Umbilical cord (tissue), 1 donor: ENCODE measurements at regions not wholly inside any gene's neighbourhood (a gene's known extent, or its start where the extent isn't known, plus 50 kb on each side); places are given as distances from the start of the nearest gene placed in this dataset.
"Not testable (repeated sequence)": the region's sequence is repeated elsewhere in the genome, so short reads cannot be mapped to it uniquely, and the experiment has no call there.

Source experiments
- DNase-seq: peaks from one replicate; pipeline ENCODE4 v3.0.0-alpha.2; 2015; ENCODE audit warnings: low spot score

- DNase-seq = peak; percentile 66
Measured at GRCh38 chr4:110364911-110365520, 110.9 kb upstream of the ENPEP start.

- peak; percentile 24 for DNase-seq
Measured at GRCh38 chr4:110361921-110362320, 114.0 kb upstream of the ENPEP start.

DNA sequence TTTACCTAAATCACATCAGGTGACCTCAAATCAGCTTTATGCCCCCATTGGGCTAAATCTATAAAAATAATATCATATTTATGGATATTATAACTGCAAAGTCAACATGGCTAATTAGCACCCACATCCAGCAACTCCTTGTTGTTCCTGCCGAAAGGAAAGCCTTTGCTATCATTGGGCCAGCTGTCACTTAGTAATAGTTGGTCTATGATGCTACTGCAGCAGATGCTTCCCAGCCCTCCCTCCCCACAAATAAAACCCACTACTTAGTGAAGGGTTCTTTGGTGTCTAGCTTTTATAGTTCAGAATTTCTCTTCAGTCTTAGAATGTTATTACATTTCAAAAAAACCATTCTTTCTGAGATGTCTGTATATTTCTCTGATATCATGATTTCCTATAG, 116.9 kb upstream of the ENPEP start:
- no peak for DNase-seq

- no peak for DNase-seq
Measured at GRCh38 chr4:110357521-110357920, 118.4 kb upstream of the ENPEP start.

GRCh38 chr4:110354460-110354859, 121.5 kb upstream of the ENPEP start:
- DNase-seq = no peak

DNA sequence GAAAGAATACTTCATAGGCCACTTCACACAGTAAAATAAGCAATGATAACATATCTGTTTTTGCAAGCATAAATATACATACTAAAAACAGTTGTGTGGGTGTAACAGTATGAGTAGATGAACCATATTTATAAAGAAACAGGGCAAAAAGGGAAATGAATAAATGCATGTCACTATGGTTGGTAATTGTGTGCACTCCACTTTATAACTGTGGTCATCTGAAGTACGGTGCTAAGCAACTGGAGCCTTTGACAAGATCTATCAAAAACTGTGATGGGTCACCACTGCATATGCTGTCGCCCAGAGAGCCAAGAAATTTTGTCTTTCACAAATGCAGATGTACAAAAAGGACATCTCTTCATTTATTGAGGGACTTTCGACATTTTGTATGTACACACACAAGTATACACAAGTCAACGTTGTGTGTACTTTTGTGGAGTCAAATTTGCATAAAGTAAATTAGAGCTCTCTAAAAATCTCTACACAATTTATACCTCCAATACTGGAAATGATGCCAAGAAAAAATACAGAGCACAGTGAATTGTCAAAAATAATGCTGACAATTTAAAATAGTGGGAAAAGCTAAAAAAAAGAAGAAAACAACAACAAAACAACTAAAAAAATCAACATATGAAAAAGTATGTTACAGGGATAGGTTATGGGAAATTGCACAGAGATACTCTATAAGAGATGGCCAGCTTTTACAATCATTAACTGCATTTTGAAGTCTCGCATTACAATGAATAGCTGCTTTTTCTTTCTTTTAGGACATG, 123.1 kb upstream of the ENPEP start:
- DNase-seq = no peak

- DNase-seq = no peak
Measured at GRCh38 chr4:110348711-110349383, 127.1 kb upstream of the ENPEP start.

- no peak for DNase-seq
Measured at GRCh38 chr4:110347805-110348204, 128.2 kb upstream of the ENPEP start.

DNA sequence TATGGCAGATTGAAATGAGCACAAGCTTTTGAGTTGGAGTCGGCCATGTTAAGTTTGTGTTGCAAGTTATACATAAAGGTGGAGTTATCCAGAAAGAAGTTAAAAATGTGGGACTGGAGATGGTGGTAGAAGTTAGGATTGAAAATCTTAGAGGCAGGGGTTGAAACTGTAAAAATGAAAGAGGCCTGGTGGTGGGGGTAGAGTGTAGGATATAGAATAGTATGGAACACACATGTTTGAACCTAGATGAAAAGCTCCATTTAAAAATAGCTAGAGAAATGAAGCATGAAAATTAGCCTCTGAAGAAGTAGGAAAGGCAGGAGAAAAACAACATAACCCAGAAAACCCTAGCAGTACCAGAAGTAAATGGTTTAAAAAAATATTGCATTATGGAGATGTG, 131.8 kb upstream of the ENPEP start:
- peak; percentile 26 for DNase-seq

DNA sequence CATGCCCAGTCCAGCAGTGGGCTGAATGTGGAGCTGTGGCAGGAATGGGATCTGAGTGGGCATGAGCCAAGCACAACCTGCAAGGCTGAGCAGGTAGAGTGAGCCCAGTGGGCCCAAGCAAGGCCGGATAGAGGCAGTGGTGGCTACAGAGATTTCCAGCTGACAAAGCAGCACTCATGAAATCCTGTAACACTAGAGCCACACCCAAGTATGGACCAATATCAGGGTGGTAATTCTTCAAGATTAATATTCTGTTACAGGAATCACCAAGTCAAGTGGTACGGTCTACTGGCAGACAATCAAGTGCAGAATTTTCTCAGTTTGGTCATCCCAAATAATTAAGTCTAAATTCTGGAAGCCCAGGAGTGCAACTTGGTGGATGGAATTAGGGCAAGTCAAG, 132.4 kb upstream of the ENPEP start:
- DNase-seq = no peak

DNA sequence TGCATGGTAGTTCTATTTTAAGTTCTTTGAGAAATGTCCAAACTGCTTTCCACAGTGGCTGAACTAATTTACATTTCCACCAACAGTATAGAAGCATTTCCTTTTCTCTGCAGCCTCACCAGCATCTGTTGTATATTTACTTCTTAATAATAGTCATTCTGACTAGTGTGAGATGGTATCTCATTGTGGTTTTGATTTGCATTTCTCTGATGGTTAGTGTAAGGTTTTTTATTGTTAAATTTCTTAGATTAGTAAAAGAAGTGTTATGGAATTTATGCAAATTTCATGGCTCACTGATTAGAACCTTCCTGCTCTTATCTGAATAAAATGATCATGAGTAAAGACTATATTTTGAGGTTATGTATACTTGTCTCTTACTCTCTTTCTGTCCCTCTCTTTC, 134.8 kb upstream of the ENPEP start:
- not testable (repeated sequence) for DNase-seq

GRCh38 chr4:110335399-110335798, 137.0 kb upstream of the ELOVL6 start:
- DNase-seq = no peak

GRCh38 chr4:110332483-110332882, 134.1 kb upstream of the ELOVL6 start:
- DNase-seq = no peak

GRCh38 chr4:110326426-110326825, 128.0 kb upstream of the ELOVL6 start:
- not testable (repeated sequence) for DNase-seq

DNA sequence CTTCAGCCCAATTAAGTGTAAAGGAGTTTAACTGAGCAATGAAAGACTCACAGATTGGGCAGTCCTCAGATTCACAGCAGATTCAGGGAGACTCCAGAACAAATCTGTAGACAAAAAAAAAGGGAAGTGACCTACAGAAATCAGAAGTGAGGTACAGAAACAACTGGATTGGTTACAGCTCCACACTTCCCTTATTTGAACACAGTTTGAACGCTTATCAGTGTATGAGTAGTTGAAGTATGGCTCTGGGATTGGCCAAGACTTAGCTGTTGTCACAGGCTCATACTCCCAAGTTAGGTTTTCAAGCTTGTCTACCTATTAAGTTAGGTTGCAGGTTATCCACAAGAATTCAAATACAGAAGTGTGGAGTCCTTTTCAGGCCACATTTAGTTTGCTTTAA, 112.4 kb upstream of the ELOVL6 start:
- DNase-seq = no peak

GRCh38 chr4:110309675-110310074, 111.3 kb upstream of the ELOVL6 start:
- peak; percentile 59 for DNase-seq

- no peak for DNase-seq
Measured at GRCh38 chr4:110306303-110306702, 107.9 kb upstream of the ELOVL6 start.

DNA sequence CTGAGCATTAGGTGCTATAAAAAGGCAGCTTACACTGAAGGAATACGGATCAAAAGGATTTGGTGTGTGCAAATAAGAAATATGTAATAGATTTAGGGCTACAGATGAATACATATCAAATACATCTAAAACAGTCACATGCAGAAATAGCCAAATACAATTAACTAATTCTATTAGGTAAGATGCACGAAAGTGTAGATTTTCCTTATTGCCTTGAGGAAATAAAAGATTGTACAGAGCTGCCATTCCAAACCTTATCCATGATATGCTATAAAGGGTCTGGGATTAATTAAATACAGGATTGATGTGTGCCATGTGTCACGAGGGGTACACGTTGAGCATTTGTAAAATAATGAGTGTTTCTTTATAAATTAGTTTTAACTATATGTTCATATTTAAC, 107.0 kb upstream of the ELOVL6 start:
- no peak for DNase-seq

DNA sequence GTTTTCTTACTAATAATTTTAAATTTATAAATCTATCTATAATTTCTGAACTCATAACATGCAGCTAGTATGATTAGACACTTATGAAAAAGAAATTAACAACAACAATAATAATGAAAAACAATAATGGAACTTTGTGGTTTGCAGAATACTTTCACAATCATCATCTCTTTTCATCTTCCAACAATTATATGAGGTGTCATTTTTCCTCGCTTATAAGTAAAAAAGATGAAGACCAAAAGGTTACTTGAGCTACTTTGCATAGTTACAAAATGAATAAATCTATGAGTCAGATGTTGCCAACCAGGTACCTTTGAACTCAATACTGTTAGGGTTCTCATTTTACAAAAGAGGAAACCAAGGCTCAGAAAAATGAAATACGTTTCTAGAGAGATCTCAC, 98.5 kb upstream of the ELOVL6 start:
- no peak for DNase-seq

DNA sequence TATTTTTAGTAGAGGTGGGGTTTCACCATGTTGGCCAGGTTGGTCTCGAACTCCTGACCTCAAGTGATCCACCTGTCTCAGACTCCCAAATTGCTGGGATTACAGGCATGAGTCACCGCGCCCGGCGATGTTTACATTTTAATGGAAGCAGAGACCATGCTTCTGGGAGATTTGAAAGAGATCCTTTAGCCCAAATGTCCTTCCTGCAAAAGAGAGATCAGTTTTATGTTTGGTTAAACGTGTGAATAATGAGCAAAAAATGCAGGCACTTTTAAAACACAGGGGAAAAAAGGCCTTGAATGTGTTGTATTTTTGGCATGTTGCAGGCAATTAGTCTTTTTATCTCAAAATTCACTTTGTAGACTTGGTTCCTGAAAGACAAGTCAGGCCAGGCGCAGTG, 95.8 kb upstream of the ELOVL6 start:
- DNase-seq = no peak

- no peak for DNase-seq
Measured at GRCh38 chr4:110292994-110293744, 94.8 kb upstream of the ELOVL6 start.

- no peak for DNase-seq
Measured at GRCh38 chr4:110290511-110290910, 92.1 kb upstream of the ELOVL6 start.
